PC-9 (cell line): ENCODE measurements at regions not wholly inside any gene's neighbourhood (a gene's known extent, or its start where the extent isn't known, plus 50 kb on each side); places are given as distances from the start of the nearest gene placed in this dataset.

Experiments
- EZH2 ChIP-seq: fragments of 200-600 bp; sonication (generic); IDR thresholded peaks from 2 replicates; pipeline ENCODE4 v1.8.0; 2017; ENCODE audit warnings: antibody characterized with exemption, low read depth
- TF ChIP-seq, protein P1 (sequence below): fragments of 200-600 bp; sonication (generic); conservative IDR thresholded peaks from 2 replicates; pipeline ENCODE4 v1.6.1; 2017; ENCODE audit warnings: mixed run types, antibody characterized with exemption, mild to moderate bottlenecking, moderate library complexity

DNA sequence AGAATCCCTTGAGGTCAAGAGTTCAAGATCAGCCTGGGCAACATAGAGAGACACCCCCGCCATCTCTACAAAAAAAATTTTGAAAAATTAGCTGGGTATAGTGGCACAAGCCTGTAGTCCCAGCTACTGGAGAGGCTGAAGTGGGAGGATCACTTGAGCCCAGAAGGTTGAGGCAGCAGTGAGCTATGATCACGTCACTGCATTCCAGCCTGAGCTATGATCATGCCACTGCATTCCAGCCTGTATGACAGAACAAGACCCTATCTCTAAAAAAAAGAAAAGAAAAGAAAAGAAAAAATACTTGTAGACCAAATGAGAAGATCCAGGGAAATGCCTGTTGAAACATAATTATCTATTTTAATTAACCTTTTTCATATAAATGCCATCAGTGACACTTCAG, 93.8 kb upstream of the MDM1 start:
- TF ChIP-seq, protein P1, sequence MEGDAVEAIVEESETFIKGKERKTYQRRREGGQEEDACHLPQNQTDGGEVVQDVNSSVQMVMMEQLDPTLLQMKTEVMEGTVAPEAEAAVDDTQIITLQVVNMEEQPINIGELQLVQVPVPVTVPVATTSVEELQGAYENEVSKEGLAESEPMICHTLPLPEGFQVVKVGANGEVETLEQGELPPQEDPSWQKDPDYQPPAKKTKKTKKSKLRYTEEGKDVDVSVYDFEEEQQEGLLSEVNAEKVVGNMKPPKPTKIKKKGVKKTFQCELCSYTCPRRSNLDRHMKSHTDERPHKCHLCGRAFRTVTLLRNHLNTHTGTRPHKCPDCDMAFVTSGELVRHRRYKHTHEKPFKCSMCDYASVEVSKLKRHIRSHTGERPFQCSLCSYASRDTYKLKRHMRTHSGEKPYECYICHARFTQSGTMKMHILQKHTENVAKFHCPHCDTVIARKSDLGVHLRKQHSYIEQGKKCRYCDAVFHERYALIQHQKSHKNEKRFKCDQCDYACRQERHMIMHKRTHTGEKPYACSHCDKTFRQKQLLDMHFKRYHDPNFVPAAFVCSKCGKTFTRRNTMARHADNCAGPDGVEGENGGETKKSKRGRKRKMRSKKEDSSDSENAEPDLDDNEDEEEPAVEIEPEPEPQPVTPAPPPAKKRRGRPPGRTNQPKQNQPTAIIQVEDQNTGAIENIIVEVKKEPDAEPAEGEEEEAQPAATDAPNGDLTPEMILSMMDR: no peak
- no peak for TF ChIP-seq EZH2
